ENCODE measurements at regions not wholly inside any gene's neighbourhood (a gene's known extent, or its start where the extent isn't known, plus 50 kb on each side); places are given as distances from the start of the nearest gene placed in this dataset.
"Not testable (repeated sequence)": the region's sequence is repeated elsewhere in the genome, so short reads cannot be mapped to it uniquely, and the experiment has no call there.

- not testable (repeated sequence) for H3K36me3 ChIP-seq; H3K27ac ChIP-seq; H3K27me3 ChIP-seq; H3K9me3 ChIP-seq; H3K4me1 ChIP-seq (ENCODE audit: control insufficient read depth in 1 of 2, insufficient read depth in 1 of 2, low read depth in 1 of 2, low read length in 1 of 2); H3K4me3 ChIP-seq (ENCODE audit: low read depth in 1 of 2, low read length in 1 of 2)
These were observed 70.2 kb downstream of the LGALS9C start for GRCh38 chr17:18546514-18547398.

- H3K27ac ChIP-seq; H3K36me3 ChIP-seq; H3K9me3 ChIP-seq; H3K27me3 ChIP-seq; H3K4me1 ChIP-seq (ENCODE audit: control insufficient read depth in 1 of 2, insufficient read depth in 1 of 2, low read depth in 1 of 2, low read length in 1 of 2); H3K4me3 ChIP-seq (ENCODE audit: low read depth in 1 of 2, low read length in 1 of 2): not testable (repeated sequence)
These were observed 80.5 kb downstream of the LGALS9C start for GRCh38 chr17:18557086-18557485.

GRCh38 chr17:18563381-18564098 lies 80.7 kb downstream of the TBC1D28 start:
- not testable (repeated sequence) for H3K4me1 ChIP-seq (ENCODE audit: control insufficient read depth in 1 of 2, insufficient read depth in 1 of 2, low read depth in 1 of 2, low read length in 1 of 2); H3K27me3 ChIP-seq; H3K27ac ChIP-seq; H3K36me3 ChIP-seq; H3K9me3 ChIP-seq; H3K4me3 ChIP-seq (ENCODE audit: low read depth in 1 of 2, low read length in 1 of 2)

- H3K4me3 ChIP-seq (ENCODE audit: low read depth in 1 of 2, low read length in 1 of 2); H3K9me3 ChIP-seq: not testable (repeated sequence)
- peak; percentile 54 for TF ChIP-seq CTCF (IDR thresholded peaks at IDR 0.05)
These were observed 80.1 kb downstream of the TBC1D28 start for GRCh38 chr17:18564099-18564448.

GRCh38 chr17:18568108-18568995 lies 75.8 kb downstream of the TBC1D28 start:
- not testable (repeated sequence) for H3K27ac ChIP-seq; H3K36me3 ChIP-seq; H3K4me1 ChIP-seq (ENCODE audit: control insufficient read depth in 1 of 2, insufficient read depth in 1 of 2, low read depth in 1 of 2, low read length in 1 of 2); H3K4me3 ChIP-seq (ENCODE audit: low read depth in 1 of 2, low read length in 1 of 2); H3K27me3 ChIP-seq; H3K9me3 ChIP-seq

More at GRCh38 chr17:18564099-18564448, 80.1 kb downstream of the TBC1D28 start:
- H3K27me3 ChIP-seq; H3K4me1 ChIP-seq (ENCODE audit: control insufficient read depth in 1 of 2, insufficient read depth in 1 of 2, low read depth in 1 of 2, low read length in 1 of 2); H3K36me3 ChIP-seq; H3K27ac ChIP-seq: not testable (repeated sequence)

GRCh38 chr17:18569489-18569913 lies 74.7 kb downstream of the TBC1D28 start:
- not testable (repeated sequence) for H3K4me3 ChIP-seq (ENCODE audit: low read depth in 1 of 2, low read length in 1 of 2)

GRCh38 chr17:18572536-18572935 lies 71.7 kb downstream of the TBC1D28 start:
- not testable (repeated sequence) for H3K27me3 ChIP-seq

More at GRCh38 chr17:18569489-18569913, 74.7 kb downstream of the TBC1D28 start:
- not testable (repeated sequence) for H3K27ac ChIP-seq; H3K27me3 ChIP-seq; H3K36me3 ChIP-seq; H3K9me3 ChIP-seq; H3K4me1 ChIP-seq (ENCODE audit: control insufficient read depth in 1 of 2, insufficient read depth in 1 of 2, low read depth in 1 of 2, low read length in 1 of 2)

GRCh38 chr17:18574137-18574536 lies 70.1 kb downstream of the TBC1D28 start:
- H3K4me3 ChIP-seq (ENCODE audit: low read depth in 1 of 2, low read length in 1 of 2); H3K36me3 ChIP-seq; H3K9me3 ChIP-seq; H3K27me3 ChIP-seq; H3K4me1 ChIP-seq (ENCODE audit: control insufficient read depth in 1 of 2, insufficient read depth in 1 of 2, low read depth in 1 of 2, low read length in 1 of 2): not testable (repeated sequence)
- peak overlapping the region; percentile 83 for H3K27ac ChIP-seq

More at GRCh38 chr17:18572536-18572935, 71.7 kb downstream of the TBC1D28 start:
- H3K9me3 ChIP-seq; H3K4me1 ChIP-seq (ENCODE audit: control insufficient read depth in 1 of 2, insufficient read depth in 1 of 2, low read depth in 1 of 2, low read length in 1 of 2); H3K36me3 ChIP-seq; H3K27ac ChIP-seq; H3K4me3 ChIP-seq (ENCODE audit: low read depth in 1 of 2, low read length in 1 of 2): not testable (repeated sequence)
